ENCODE measurements at regions not wholly inside any gene's neighbourhood (a gene's known extent, or its start where the extent isn't known, plus 50 kb on each side); places are given as distances from the start of the nearest gene placed in this dataset.
A peak's percentile ranks its signal among the peaks of the same experiment; 100 is the strongest.

GRCh38 chr19:34109596-34109995 lies 62.7 kb upstream of the LSM14A start:
- DNase-seq (ENCODE audit: low read depth, low spot score): no peak

- DNase-seq (ENCODE audit: low read depth, low spot score): no peak
Observed at GRCh38 chr19:34118879-34119748, 53.2 kb upstream of the LSM14A start.

GRCh38 chr19:34120141-34120540 lies 52.2 kb upstream of the LSM14A start:
- DNase-seq (ENCODE audit: low read depth, low spot score): no peak

GRCh38 chr19:34120846-34121639 lies 51.3 kb upstream of the LSM14A start:
- DNase-seq (ENCODE audit: low read depth, low spot score): peak; percentile 60
